Right forelimb (tissue), 1 donor: ENCODE measurements at regions not wholly inside any gene's neighbourhood (a gene's known extent, or its start where the extent isn't known, plus 50 kb on each side); places are given as distances from the start of the nearest gene placed in this dataset.
"Not testable (repeated sequence)": the region's sequence is repeated elsewhere in the genome, so short reads cannot be mapped to it uniquely, and the experiment has no call there.

Experiments used
- DNase-seq: peaks from one replicate; pipeline ENCODE4 v3.0.0-alpha.2; 2018

- DNase-seq, result no peak
Measured at GRCh38 chr3:28951772-28952556, 328.9 kb upstream of the RBMS3 start.

DNA sequence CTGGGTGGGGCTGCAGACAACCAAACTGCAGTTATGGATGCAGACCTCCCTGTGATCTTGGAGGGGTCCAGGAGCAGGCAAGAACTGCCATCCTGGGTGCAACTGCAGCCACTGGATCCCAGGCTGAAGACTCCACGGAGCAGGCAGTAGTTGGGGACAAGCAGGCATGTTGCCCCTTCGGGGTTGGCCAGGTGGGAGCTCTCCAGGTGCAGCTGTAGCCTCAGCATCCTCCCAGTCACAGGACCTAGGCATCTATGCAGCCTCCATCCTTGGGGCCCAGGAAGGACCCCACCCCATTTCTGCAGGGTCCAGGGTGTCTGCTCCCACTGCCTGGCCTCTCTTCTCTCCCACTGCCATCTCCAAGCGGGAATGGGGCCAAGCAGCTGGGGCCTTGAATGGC, 322.2 kb upstream of the RBMS3 start:
- DNase-seq, result no peak

- DNase-seq, result no peak
Measured at GRCh38 chr3:28971156-28971555, 309.7 kb upstream of the RBMS3 start.

GRCh38 chr3:28972921-28973320, 307.9 kb upstream of the RBMS3 start:
- DNase-seq, result no peak

- DNase-seq, result no peak
Measured at GRCh38 chr3:28973609-28974008, 307.3 kb upstream of the RBMS3 start.

GRCh38 chr3:28978092-28978491, 302.8 kb upstream of the RBMS3 start:
- DNase-seq, result no peak

GRCh38 chr3:28980131-28980530, 300.7 kb upstream of the RBMS3 start:
- no peak for DNase-seq

GRCh38 chr3:28980631-28981030, 300.2 kb upstream of the RBMS3 start:
- no peak for DNase-seq

DNA sequence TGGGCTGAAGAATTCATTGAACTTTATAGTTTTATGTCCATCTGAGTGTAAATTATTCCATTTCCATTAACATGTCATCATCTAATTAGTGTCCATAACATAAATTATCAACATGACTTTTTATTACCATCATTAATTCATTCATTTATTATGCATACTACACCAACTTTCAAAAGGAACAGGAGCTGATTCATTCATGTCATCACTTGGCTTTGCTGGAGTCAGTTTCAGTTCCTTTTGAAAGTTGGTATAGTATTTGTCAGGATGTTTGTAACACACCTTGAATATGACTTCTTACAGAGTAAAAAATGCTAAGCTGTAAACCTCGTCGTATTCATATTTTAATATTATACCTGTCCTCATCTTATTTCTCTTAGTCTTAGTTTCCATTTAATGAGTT, 298.0 kb upstream of the RBMS3 start:
- DNase-seq, result no peak

GRCh38 chr3:28986922-28987321, 293.9 kb upstream of the RBMS3 start:
- no peak for DNase-seq

GRCh38 chr3:28989646-28990089, 291.2 kb upstream of the RBMS3 start:
- no peak for DNase-seq

DNA sequence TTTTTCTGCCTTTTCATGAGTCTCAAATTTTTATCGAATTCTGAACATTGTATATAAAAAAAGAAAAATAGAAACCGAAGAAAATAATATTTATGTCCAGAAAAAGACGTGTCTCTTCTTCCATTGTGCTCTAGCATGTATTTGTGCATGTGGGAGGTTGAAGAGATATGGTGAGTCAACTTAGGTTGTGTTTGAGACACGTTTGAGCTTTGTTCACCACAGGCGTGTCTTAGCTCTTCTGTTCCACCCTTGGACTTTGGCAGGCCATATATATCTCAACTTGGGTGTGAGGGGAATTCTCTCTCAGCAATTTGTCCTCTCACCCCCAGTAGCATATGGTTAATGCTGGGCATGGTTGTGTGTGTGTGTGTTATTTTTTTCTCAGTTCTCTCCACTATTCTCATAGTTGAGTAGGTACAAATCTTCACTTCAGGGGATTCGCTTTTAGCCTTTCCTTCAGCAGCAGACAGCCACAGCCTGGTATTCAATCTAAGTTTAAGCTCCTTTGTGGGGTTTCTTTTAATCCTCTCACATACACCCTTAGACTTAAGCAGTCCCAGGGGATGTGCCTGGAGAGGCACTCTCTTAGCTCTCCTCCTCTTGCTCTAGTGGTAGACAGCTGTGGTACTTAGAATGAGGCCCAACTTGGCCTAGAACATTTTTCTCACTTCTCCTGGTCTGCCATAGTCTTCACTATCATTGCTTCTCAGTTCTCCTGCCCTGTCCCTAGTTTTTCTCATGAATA, 286.5 kb upstream of the RBMS3 start:
- DNase-seq, result no peak

DNA sequence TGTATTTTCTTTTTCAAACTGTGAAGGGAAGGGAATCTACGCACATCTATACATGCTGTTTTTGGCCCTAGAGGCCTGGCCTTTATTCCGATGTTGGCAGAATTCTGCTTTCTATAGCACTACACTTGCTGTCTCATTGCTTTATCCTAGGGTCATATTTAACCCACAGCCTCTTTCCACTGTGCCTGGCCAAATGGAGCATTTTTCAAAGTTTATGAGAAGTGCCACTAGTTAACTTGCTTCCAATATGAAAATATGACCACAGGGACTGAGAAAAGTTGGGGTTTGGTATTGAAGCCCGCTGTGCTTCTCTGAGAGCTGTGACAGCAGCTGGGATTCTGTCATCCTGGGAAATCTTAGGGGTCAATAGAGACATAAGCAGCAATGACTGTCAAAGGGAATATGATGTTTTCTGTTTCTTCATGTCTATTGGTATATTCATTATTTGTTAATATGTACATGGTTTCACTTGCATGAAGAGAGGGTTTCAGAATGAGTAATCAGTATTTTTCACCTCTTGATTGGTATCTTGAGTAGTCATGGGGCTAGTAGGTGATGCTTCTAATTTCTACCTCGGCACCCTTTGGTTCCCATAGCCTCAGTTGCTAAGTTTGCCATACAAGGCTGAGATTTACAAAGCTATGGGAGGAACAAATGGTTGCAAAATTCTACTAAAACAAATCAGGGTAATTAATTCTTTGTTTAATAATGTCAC, 275.8 kb upstream of the RBMS3 start:
- no peak for DNase-seq

- DNase-seq, result no peak
Measured at GRCh38 chr3:29005862-29006261, 275.0 kb upstream of the RBMS3 start.

DNA sequence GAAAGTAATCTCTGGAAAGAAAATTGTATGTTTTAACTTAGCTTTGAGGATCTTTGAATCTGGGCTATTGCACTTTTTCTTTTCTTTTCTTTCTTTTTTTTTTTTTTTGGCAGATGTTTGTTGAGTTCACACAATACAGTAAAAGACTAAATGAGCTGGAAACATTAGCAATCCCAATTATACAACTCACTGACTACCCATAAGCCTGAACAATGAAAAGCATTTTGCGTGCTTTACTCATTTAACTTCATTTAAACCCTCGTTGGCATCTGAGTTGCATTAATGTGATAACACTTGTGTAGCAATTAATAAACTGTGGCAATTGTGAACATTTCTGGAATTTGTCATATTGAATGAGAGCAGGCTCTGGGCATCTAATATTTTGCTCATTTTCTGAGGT, 269.4 kb upstream of the RBMS3 start:
- no peak for DNase-seq

DNA sequence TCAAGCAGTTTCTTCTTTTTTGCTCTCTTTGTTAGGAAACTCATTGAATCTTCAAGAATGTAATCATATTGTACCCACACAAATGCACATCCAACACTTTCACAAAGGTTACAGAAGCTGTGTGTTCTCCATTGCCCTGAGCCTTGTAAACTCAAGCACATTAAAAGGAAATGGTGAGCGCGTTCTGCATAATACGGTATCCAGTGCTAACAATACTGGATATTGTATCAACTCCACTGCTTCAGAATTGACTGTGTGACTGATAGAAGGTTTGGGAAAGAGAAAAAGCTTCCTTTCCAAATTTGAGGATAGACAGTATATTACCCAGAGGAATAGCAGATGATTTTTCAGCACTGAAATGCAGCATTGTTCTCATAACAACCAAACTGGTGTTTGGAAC, 268.9 kb upstream of the RBMS3 start:
- no peak for DNase-seq

GRCh38 chr3:29022976-29023375, 257.9 kb upstream of the RBMS3 start:
- DNase-seq, result no peak

DNA sequence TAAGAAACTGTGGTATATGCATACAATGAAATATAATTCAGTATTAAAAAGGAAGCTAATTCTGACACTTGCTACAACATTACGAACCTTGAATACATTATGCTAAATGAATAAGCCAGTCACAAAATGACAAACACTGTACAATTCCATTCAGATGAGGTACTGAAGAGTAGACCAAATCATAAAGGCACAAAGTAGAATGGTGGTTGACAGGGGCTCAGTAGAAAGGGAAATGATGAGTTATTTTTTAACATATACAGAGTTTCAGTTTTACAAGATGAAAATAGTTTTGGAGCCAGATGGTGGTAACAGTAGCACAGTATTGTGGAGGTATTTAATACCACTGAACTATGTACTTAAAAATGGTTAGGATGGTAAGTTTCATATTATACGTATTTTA, 254.6 kb upstream of the RBMS3 start:
- DNase-seq, result no peak

DNA sequence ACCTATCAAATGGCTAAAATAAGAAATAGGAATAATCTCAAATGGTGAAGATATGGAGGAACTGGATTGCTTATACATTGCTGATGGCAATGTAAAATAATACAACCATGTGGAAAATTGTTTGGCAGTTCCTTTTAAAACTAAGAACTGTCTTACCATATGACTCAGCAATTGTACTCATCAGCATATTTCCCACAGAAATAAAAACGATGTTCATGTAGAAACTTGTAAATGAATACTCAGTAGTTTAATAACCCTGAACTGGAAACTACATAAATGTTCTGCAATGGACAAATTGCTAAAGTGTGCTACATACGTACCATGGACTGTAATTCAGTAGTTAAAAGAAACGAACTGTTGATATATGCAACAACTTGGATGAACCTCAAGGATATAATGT, 253.9 kb upstream of the RBMS3 start:
- DNase-seq, result no peak

- not testable (repeated sequence) for DNase-seq
Measured at GRCh38 chr3:29031175-29031574, 249.7 kb upstream of the RBMS3 start.

DNA sequence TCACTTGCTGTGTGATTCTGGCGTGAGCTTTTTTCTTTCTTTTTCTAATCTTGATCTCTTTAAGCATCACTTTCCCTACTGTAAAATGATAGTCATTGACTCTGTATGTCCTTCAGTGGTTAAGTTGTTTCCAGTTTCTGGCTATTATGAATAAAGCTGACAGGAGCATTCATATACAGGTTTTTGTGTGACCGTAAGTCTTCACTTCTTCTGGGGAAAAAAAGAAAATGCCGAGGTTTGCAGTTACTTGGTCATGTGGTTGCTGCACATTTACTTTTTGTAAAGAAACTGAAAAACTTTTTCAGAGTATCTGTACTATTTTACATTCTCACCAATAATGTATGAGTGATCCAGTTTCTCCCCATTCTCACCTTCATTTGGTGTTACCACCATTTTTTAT, 247.4 kb upstream of the RBMS3 start:
- DNase-seq, result no peak

GRCh38 chr3:29050155-29050554, 230.7 kb upstream of the RBMS3 start:
- no peak for DNase-seq

DNA sequence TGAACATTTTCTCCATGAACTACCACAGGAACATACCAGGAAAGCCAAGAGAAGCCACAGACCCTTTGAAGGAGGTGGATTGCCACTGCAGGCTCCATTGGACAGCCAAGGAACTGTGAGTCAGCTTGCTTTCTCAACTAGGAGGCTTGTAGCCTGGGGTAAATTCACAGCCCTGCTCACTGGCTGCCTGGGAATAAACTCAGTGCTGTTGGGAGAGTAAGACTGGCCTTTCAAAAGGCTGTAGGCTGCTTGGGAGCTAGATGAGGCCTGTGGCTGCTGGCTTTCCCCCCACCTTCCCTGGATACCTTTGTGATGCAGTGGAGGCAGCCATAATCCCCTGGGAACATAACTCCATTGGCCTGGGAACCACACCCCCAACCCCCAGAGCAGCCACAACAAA, 223.5 kb upstream of the RBMS3 start:
- no peak for DNase-seq

GRCh38 chr3:29064085-29064484, 216.8 kb upstream of the RBMS3 start:
- no peak for DNase-seq
